ENCODE measurements at regions not wholly inside any gene's neighbourhood (a gene's known extent, or its start where the extent isn't known, plus 50 kb on each side); places are given as distances from the start of the nearest gene placed in this dataset. TPM values are rescaled to one million over a fixed set of nuclear protein-coding genes. Genes with fewer than 3 reads are reported as not detected.
"Not testable (repeated sequence)": the region's sequence is repeated elsewhere in the genome, so short reads cannot be mapped to it uniquely, and the experiment has no call there.

DNA sequence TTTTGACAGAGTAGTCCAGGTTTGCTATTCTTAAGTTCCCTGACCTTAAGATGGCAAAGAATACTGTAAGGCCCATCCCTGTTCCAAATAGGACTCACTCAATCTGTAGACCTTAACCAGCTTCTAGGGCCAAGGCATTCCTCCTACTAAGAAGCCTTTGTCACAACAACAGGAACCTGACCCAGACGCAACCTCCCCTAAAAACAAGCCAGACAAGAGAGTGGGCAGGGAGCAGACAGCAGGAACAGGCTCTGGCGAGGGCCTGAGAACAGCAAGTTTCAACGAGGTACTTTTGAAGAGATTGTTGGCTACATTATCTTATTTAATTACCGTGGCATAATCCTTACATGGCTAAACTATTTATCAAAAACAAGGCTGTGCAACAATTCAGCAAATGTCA, 58.1 kb upstream of the NBPF11 start:
- H3K27ac Mint-ChIP-seq; H3K4me3 ChIP-seq (ENCODE audit: low read length); H3K9me3 Mint-ChIP-seq; H3K4me1 Mint-ChIP-seq; CTCF ChIA-PET; POLR2A ChIA-PET; intact Hi-C loops (cut with micrococcal nuclease); H3K27ac ChIP-seq (ENCODE audit: low read depth, low read length); H3K4me1 ChIP-seq (ENCODE audit: control insufficient read depth in 2 of 2, insufficient read depth in 2 of 2, low read length in 2 of 2); DNase-seq; H3K36me3 Mint-ChIP-seq; H3K4me3 Mint-ChIP-seq; H3K9me3 ChIP-seq (ENCODE audit: control insufficient read depth in 2 of 3, low read length in 3 of 3); H3K27me3 ChIP-seq (ENCODE audit: control insufficient read depth in 2 of 2, insufficient read depth in 2 of 2, low read length in 2 of 2); H3K27me3 Mint-ChIP-seq; ATAC-seq; H3K36me3 ChIP-seq (ENCODE audit: control insufficient read depth in 2 of 3, insufficient read depth in 3 of 3, low read length in 3 of 3): not testable (repeated sequence)

DNA sequence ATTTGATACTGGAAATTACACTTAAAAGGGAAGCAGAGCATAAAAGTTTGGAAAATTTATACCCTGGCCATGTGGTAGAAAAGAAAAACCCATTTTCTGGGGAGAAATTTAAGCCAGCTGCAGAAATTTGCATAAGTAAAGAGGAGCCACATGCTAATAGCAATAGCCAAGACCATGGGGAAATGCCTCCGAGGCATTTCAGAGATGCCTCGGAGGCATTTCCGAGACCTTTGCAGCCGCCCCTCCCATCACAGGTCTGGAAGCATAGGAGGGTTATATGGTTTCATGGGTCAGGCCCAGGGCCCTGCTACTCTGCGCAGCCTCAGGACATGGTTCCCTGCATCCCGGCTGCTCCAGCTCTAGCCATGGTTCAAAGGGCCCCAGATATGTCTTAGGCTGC, 49.9 kb upstream of the NBPF11 start:
- H3K36me3 ChIP-seq (ENCODE audit: control insufficient read depth in 2 of 3, insufficient read depth in 3 of 3, low read length in 3 of 3); H3K4me3 Mint-ChIP-seq; H3K27me3 ChIP-seq (ENCODE audit: control insufficient read depth in 2 of 2, insufficient read depth in 2 of 2, low read length in 2 of 2); intact Hi-C loops (cut with micrococcal nuclease); CTCF ChIA-PET; H3K4me1 ChIP-seq (ENCODE audit: control insufficient read depth in 2 of 2, insufficient read depth in 2 of 2, low read length in 2 of 2); H3K27ac ChIP-seq (ENCODE audit: low read depth, low read length); H3K9me3 Mint-ChIP-seq; DNase-seq; H3K27ac Mint-ChIP-seq; POLR2A ChIA-PET; H3K4me1 Mint-ChIP-seq; H3K4me3 ChIP-seq (ENCODE audit: low read length); H3K9me3 ChIP-seq (ENCODE audit: control insufficient read depth in 2 of 3, low read length in 3 of 3); ATAC-seq; H3K36me3 Mint-ChIP-seq; H3K27me3 Mint-ChIP-seq: not testable (repeated sequence)

Small RNAs in the stretch of these regions (microRNA-seq; reads per million reads assigned to microRNA genes)
- gene MIR5087 (ENCODE audit: borderline microRNAs expressed), result not detected
- not detected for gene MIR6077 (ENCODE audit: borderline microRNAs expressed)

All from naive thymus-derived CD4-positive, alpha-beta T cell (primary cell).